Tibial nerve (tissue), 3 donors: ENCODE measurements at regions not wholly inside any gene's neighbourhood (a gene's known extent, or its start where the extent isn't known, plus 50 kb on each side); places are given as distances from the start of the nearest gene placed in this dataset.
"Not testable (repeated sequence)": the region's sequence is repeated elsewhere in the genome, so short reads cannot be mapped to it uniquely, and the experiment has no call there.

Source experiments
- CTCF ChIP-seq, 5 experiments: fragments of 200-600 bp in 3 of 5; fragments of 450-650 bp in 2 of 5; sonication (generic) in 3 of 5; IDR thresholded peaks; one replicate each; pipeline ENCODE4 v1.5.1; 2016 to 2019; ENCODE audit warnings: antibody characterized with exemption in 5 of 5, mild to moderate bottlenecking in 3 of 5, moderate library complexity in 2 of 5
- POLR2A ChIP-seq, 2 donors: fragments of 450-650 bp; IDR thresholded peaks; one replicate each; pipeline ENCODE4 v1.6.1; 2017; ENCODE audit warnings: antibody characterized with exemption in 2 of 2, mild to moderate bottlenecking in 2 of 2, moderate library complexity in 2 of 2

GRCh38 chr2:223298329-223298728 lies 246.3 kb downstream of the KCNE4 start:
- not testable (repeated sequence) for TF ChIP-seq POLR2A, CTCF (IDR thresholded peaks at IDR 0.05)
